Bronchial epithelial cell (primary cell): ENCODE measurements at regions not wholly inside any gene's neighbourhood (a gene's known extent, or its start where the extent isn't known, plus 50 kb on each side); places are given as distances from the start of the nearest gene placed in this dataset.

Experiments
- DNase-seq: peaks from one replicate; pipeline ENCODE4 v3.0.0-alpha.2; 2010; ENCODE audit warnings: low read depth
- FAIRE-seq: peaks from 2 replicates; lab custom pipeline; 2011; peaks lifted over from hg19 to GRCh38; lab: Jason Lieb, UNC
- H3K27me3 ChIP-seq: 2 replicates; pipeline ENCODE4 v1.5.1; 2011; ENCODE audit warnings: low read length; ENCODE audit not compliant: control insufficient read depth, insufficient read depth
- H3K36me3 ChIP-seq: 2 replicates; pipeline ENCODE4 v1.5.1; 2011; ENCODE audit warnings: low read length; ENCODE audit not compliant: control insufficient read depth, insufficient read depth
- H3K4me3 ChIP-seq: 2 replicates; pipeline ENCODE4 v1.5.1; 2011; ENCODE audit warnings: mild to moderate bottlenecking, low read depth, low read length, control low read depth
- TF ChIP-seq, protein P1 (sequence below): IDR thresholded peaks from 2 replicates; pipeline ENCODE4 v1.5.1; 2011; ENCODE audit warnings: mild to moderate bottlenecking, moderate library complexity, low read length, control low read depth, inconsistent platforms; ENCODE audit not compliant: insufficient read depth, severe bottlenecking

DNA sequence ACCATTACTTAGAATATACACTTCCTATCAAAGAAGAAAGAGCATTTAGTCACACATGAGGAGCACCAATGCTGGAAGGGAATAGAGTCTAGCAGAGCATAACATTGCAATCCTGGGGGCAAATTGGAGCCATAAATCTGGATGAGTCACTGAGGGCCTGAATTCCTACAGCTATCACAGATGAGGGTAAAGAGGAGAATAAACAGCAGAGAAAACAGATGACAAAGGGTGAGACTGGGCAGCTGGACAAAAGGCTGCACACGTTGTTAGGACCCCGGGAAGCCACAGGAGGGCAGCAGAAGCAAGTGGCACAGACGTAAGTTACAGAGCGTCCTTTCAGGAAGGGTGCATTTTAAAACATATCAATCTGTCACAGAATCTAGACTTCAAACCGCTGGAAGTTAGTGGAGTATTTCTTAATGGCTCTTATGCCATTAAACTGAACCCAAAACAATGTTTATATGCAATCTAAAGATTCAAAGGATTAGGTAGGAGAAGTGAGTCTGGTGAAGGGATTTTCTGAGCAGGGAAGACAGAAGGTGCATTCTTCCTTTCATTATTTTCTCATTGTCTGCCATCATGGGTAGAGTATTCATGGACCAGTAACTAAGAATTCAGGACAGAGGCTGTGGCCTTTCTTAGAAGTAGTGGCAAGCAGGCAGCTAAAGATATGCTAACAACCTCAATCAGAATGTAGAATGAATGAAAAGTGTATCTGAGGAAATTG, 159.8 kb upstream of the DAAM1 start:
- peak; percentile 92 for FAIRE-seq

DNA sequence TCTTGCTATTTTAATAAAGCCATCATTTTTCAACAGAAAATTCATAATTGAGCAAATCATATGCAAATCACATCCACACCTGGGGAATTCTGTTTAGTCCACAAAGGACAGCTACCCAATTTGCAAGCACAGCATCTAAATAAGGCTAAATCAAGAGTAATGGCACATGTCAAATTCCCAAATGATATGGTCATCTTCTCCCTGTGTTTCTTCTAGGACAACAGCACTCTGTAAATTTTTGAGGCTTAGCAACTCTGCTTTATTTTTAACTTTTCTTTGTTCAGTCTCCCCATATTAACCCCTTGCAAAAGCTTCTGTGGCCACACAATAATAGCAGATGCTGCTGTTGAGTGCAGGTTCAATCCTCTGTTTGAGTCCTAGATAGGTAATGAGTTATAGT, 155.6 kb upstream of the DAAM1 start:
- no peak for DNase-seq
- H3K27me3 ChIP-seq: no peaks in the 10 kb centered on the region
- no peak for FAIRE-seq
- no peaks in the 10 kb centered on the region for H3K36me3 ChIP-seq
- H3K4me3 ChIP-seq: no peak overlapping the region
- TF ChIP-seq, protein P1, sequence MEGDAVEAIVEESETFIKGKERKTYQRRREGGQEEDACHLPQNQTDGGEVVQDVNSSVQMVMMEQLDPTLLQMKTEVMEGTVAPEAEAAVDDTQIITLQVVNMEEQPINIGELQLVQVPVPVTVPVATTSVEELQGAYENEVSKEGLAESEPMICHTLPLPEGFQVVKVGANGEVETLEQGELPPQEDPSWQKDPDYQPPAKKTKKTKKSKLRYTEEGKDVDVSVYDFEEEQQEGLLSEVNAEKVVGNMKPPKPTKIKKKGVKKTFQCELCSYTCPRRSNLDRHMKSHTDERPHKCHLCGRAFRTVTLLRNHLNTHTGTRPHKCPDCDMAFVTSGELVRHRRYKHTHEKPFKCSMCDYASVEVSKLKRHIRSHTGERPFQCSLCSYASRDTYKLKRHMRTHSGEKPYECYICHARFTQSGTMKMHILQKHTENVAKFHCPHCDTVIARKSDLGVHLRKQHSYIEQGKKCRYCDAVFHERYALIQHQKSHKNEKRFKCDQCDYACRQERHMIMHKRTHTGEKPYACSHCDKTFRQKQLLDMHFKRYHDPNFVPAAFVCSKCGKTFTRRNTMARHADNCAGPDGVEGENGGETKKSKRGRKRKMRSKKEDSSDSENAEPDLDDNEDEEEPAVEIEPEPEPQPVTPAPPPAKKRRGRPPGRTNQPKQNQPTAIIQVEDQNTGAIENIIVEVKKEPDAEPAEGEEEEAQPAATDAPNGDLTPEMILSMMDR: no peak

More for the DNA sequence above, 159.8 kb upstream of the DAAM1 start:
- Histone ChIP-seq H3K4me3 (no peak overlapping the region), H3K27me3 (no peaks in the 10 kb centered on the region), H3K36me3 (no peaks in the 10 kb centered on the region)
- TF ChIP-seq, protein P1: peak; percentile 90
- DNase-seq: peak; percentile 52

DNA sequence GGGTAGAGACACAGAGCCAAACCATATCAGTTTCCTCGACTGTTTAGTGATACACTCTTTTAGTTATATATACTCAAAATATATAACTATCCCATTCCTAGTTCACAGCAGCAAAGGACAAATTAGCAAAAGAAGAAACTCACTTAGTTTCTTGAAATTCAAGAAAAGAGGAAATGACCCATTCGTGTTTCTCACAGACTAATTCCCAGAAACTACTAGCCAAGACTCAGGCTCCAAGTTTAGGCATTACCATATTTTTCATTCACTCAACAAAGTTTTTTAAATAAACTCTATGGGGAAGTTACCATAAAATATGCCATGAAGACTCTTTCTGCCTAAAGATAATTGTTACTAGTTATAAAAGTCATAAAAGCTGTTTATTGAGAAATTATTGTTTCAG, 152.3 kb upstream of the DAAM1 start:
- no peak for DNase-seq
- Histone ChIP-seq H3K4me3 (no peak overlapping the region), H3K36me3 (no peaks in the 10 kb centered on the region), H3K27me3 (no peaks in the 10 kb centered on the region)
- no peak for FAIRE-seq
- TF ChIP-seq, protein P1: no peak

GRCh38 chr14:59037086-59037485, 151.4 kb upstream of the DAAM1 start:
- Histone ChIP-seq H3K4me3 (no peak overlapping the region), H3K27me3 (no peaks in the 10 kb centered on the region), H3K36me3 (no peaks in the 10 kb centered on the region)
- DNase-seq: peak; percentile 65
- no peak for FAIRE-seq
- TF ChIP-seq, protein P1: no peak

DNA sequence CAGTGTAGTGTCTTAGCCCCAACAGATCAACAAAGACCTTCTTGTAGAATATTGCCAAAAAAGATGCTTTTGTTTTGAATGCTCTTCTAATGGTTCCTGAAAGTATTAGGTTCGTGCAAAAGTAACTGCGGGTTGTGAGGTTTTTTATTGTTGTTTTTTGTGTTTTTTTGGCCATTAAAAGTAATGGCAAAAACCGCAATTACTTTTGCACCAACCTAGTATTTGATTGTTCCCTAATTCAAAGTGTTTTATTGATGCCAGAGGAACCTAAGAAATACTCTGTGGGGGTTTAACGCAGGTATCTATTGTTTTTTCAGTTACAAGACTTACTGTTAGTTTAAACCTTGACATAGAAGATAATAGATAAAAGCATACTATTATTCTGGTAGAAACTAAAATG, 150.8 kb upstream of the DAAM1 start:
- no peak for FAIRE-seq
- TF ChIP-seq, protein P1: no peak

GRCh38 chr14:59038746-59039145, 149.7 kb upstream of the DAAM1 start:
- TF ChIP-seq, protein P1: no peak
- H3K36me3 ChIP-seq: no peaks in the 10 kb centered on the region
- H3K27me3 ChIP-seq: no peaks in the 10 kb centered on the region
- FAIRE-seq: no peak
- H3K4me3 ChIP-seq: no peak overlapping the region
- DNase-seq: no peak

More for the DNA sequence above, 150.8 kb upstream of the DAAM1 start:
- Histone ChIP-seq H3K36me3 (no peaks in the 10 kb centered on the region), H3K27me3 (no peaks in the 10 kb centered on the region), H3K4me3 (no peak overlapping the region)
- no peak for DNase-seq
